ENCODE measurements at regions not wholly inside any gene's neighbourhood (a gene's known extent, or its start where the extent isn't known, plus 50 kb on each side); places are given as distances from the start of the nearest gene placed in this dataset.

GRCh38 chr1:189538271-189538670 is 939.4 kb downstream of the BRINP3 start:
- TF ChIP-seq, protein P1, sequence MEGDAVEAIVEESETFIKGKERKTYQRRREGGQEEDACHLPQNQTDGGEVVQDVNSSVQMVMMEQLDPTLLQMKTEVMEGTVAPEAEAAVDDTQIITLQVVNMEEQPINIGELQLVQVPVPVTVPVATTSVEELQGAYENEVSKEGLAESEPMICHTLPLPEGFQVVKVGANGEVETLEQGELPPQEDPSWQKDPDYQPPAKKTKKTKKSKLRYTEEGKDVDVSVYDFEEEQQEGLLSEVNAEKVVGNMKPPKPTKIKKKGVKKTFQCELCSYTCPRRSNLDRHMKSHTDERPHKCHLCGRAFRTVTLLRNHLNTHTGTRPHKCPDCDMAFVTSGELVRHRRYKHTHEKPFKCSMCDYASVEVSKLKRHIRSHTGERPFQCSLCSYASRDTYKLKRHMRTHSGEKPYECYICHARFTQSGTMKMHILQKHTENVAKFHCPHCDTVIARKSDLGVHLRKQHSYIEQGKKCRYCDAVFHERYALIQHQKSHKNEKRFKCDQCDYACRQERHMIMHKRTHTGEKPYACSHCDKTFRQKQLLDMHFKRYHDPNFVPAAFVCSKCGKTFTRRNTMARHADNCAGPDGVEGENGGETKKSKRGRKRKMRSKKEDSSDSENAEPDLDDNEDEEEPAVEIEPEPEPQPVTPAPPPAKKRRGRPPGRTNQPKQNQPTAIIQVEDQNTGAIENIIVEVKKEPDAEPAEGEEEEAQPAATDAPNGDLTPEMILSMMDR (conservative IDR thresholded peaks at IDR 0.05; ENCODE audit: low read length), result no peak
- TF ChIP-seq EZH2phosphoT487 (IDR thresholded peaks at IDR 0.05; ENCODE audit: borderline replicate concordance, low read depth, low read length), result no peak

Data from OCI-LY7 (cell line).